ENCODE measurements at regions not wholly inside any gene's neighbourhood (a gene's known extent, or its start where the extent isn't known, plus 50 kb on each side); places are given as distances from the start of the nearest gene placed in this dataset.

DNA sequence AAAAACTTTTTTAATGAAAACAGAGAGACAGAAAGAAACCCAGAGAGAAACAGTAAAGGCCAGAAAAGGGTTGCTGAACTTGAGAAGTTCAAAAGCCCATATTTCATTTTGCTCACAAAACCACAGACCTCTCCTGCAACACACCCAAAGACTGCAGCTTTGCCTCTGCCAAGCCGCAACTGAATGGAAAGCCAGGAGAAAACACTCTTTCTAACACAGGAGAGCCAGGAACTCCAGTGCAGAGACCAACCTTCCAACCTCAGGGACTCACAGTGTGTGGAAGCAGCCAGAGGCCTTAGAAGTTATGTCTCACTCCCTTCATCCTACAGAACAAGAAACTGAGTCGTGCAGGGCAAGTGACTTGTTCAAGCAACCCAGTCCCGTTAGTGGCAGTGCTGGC is 163.1 kb upstream of the HES1 start:
- TF ChIP-seq, protein P1, sequence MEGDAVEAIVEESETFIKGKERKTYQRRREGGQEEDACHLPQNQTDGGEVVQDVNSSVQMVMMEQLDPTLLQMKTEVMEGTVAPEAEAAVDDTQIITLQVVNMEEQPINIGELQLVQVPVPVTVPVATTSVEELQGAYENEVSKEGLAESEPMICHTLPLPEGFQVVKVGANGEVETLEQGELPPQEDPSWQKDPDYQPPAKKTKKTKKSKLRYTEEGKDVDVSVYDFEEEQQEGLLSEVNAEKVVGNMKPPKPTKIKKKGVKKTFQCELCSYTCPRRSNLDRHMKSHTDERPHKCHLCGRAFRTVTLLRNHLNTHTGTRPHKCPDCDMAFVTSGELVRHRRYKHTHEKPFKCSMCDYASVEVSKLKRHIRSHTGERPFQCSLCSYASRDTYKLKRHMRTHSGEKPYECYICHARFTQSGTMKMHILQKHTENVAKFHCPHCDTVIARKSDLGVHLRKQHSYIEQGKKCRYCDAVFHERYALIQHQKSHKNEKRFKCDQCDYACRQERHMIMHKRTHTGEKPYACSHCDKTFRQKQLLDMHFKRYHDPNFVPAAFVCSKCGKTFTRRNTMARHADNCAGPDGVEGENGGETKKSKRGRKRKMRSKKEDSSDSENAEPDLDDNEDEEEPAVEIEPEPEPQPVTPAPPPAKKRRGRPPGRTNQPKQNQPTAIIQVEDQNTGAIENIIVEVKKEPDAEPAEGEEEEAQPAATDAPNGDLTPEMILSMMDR (IDR thresholded peaks at IDR 0.05), result no peak
- no peak for TF ChIP-seq POLR2A (IDR thresholded peaks at IDR 0.05)
